ENCODE measurements at regions not wholly inside any gene's neighbourhood (a gene's known extent, or its start where the extent isn't known, plus 50 kb on each side); places are given as distances from the start of the nearest gene placed in this dataset.

DNA sequence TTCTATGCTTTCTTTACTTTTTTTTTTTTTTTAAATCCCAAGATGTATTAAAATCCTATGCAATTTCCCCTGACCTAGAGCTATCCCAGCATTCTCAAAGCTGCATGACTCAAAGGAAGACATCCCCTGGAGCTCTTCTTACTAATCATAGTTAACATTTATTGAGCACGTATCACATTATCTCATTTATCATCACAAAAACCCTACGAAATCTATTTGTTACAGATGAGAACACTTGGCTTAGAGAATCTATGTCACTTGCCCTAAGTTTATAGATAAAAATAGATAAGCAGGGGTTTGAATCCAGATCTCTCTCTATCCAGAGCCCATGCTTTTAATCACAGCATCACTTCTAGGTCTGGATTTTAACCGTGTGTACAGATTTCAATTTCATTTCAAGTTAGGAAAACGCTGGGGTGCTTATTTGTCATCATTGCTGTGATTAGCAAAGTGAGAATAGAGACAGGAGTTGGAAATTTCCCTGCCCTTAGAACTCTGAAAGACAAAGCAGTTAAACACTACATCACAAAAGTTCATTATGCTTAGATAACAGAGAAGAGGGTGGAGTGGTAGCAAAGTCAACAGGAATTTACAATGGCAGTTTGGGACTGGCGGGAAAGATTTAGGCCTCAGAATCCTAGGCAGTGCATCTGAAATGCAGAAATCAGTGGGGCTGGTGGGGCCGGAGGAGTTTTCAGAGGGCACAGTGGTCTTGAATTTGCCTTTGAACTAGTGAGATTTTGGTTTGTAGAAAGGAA, 177.7 kb upstream of the FRMD6 start:
- TF ChIP-seq ZBTB7A (IDR thresholded peaks at IDR 0.05; ENCODE audit: low read depth) (no peak), RAD21 (IDR thresholded peaks at IDR 0.05; ENCODE audit: low read depth) (no peak)

DNA sequence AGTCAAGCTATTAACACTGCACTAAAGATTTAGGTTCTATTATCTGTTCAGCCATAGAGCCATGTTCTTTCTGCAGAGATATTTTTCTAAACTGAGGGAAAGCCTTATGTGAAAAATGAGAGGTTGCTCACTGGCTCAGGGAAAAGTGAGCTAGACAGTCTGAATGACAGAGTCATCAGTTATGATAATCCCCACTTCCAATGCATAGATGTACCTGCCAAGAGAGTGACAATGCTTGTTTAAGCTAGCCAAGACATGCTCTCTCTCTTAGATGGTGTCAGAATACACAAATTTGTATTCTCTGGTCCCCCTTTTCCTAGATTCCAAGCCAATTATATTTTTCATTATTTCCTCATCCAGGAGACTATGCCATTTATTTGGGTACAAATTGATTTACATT, 176.9 kb upstream of the FRMD6 start:
- TF ChIP-seq CREB1 (IDR thresholded peaks at IDR 0.05; ENCODE audit: low read depth) (no peak), YY1 (IDR thresholded peaks at IDR 0.05; ENCODE audit: low read depth) (no peak), NFIC (IDR thresholded peaks at IDR 0.05) (no peak), TAF1 (IDR thresholded peaks at IDR 0.05; ENCODE audit: low read depth) (no peak), RAD21 (IDR thresholded peaks at IDR 0.05; ENCODE audit: low read depth) (no peak), ZBTB7A (IDR thresholded peaks at IDR 0.05; ENCODE audit: low read depth) (no peak), CEBPB (IDR thresholded peaks at IDR 0.05) (no peak), TEAD4 (IDR thresholded peaks at IDR 0.05) (no peak), EP300 (IDR thresholded peaks at IDR 0.05; ENCODE audit: borderline replicate concordance) (no peak), FOXM1 (IDR thresholded peaks at IDR 0.05; ENCODE audit: borderline replicate concordance, low read depth) (no peak), EGR1 (IDR thresholded peaks at IDR 0.05) (no peak)
- TF ChIP-seq, protein P1, sequence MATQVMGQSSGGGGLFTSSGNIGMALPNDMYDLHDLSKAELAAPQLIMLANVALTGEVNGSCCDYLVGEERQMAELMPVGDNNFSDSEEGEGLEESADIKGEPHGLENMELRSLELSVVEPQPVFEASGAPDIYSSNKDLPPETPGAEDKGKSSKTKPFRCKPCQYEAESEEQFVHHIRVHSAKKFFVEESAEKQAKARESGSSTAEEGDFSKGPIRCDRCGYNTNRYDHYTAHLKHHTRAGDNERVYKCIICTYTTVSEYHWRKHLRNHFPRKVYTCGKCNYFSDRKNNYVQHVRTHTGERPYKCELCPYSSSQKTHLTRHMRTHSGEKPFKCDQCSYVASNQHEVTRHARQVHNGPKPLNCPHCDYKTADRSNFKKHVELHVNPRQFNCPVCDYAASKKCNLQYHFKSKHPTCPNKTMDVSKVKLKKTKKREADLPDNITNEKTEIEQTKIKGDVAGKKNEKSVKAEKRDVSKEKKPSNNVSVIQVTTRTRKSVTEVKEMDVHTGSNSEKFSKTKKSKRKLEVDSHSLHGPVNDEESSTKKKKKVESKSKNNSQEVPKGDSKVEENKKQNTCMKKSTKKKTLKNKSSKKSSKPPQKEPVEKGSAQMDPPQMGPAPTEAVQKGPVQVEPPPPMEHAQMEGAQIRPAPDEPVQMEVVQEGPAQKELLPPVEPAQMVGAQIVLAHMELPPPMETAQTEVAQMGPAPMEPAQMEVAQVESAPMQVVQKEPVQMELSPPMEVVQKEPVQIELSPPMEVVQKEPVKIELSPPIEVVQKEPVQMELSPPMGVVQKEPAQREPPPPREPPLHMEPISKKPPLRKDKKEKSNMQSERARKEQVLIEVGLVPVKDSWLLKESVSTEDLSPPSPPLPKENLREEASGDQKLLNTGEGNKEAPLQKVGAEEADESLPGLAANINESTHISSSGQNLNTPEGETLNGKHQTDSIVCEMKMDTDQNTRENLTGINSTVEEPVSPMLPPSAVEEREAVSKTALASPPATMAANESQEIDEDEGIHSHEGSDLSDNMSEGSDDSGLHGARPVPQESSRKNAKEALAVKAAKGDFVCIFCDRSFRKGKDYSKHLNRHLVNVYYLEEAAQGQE (IDR thresholded peaks at IDR 0.05; ENCODE audit: low read depth) = no peak
- TF ChIP-seq, protein P2, sequence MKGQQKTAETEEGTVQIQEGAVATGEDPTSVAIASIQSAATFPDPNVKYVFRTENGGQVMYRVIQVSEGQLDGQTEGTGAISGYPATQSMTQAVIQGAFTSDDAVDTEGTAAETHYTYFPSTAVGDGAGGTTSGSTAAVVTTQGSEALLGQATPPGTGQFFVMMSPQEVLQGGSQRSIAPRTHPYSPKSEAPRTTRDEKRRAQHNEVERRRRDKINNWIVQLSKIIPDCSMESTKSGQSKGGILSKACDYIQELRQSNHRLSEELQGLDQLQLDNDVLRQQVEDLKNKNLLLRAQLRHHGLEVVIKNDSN (IDR thresholded peaks at IDR 0.05) = no peak
- TF ChIP-seq, protein P3, sequence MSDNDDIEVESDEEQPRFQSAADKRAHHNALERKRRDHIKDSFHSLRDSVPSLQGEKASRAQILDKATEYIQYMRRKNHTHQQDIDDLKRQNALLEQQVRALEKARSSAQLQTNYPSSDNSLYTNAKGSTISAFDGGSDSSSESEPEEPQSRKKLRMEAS (IDR thresholded peaks at IDR 0.05) = no peak

DNA sequence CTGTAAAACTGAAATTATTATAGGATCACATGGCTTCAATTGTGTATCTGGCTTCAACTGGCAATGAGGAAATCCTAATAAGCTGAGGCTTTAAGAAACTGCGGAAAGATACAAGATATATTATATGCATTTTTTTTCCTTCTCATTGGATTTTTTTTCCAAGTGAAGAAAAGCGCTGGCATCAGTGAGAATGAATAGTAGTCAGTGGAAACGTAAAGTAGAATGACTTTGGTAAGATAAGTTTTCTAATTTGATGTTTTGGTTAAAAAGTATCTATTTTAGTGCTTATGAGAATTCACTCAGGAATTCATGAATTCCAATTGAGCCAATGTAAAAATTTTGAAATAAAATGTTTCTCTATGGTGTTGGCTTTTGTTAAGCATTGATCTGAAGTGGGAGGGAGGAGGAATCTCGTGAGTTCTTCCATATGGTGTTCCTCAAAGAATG, 173.5 kb upstream of the FRMD6 start:
- TF ChIP-seq CREB1 (IDR thresholded peaks at IDR 0.05; ENCODE audit: low read depth) = no peak

DNA sequence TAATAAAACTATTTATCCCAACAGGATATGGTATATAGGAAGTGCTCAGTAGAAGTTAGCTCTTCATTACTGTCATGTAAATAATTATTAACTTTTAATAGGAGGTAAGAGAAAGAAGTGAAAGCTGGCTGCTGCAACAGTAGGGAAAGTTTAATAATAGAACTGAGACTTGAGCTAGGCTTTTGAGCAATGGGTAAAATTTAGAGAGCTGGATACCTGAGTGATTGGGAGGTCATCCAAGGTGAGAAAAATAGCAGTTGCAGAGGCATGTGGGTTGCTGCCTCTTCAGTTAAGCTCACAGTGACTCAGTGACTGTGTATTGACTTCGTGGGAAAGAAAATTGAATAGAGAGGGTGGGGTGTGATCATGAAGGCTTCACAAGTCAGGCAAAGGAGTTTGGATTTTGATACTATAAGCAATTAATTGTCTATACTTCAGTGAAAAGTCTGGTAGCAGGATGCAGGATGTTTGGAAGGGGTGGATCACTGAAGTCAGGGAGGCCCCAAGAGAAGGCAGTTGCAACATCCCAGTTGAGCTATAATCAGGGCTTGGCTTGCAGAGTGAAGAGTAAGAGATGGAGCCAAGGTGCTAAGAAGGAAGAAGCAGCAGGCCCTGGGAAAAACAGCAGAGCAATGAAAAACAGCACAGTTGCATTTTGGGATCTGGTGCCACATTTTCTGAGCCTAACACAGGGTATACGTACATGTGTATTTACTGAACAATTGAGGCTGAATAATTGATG, 172.0 kb upstream of the FRMD6 start:
- TF ChIP-seq, protein P2 (IDR thresholded peaks at IDR 0.05) = no peak
- TF ChIP-seq EP300 (IDR thresholded peaks at IDR 0.05; ENCODE audit: borderline replicate concordance) = no peak
- TF ChIP-seq RAD21 (IDR thresholded peaks at IDR 0.05; ENCODE audit: low read depth) = no peak
- no peak for TF ChIP-seq TCF12 (IDR thresholded peaks at IDR 0.05; ENCODE audit: low read depth)
- TF ChIP-seq ZBTB7A (IDR thresholded peaks at IDR 0.05; ENCODE audit: low read depth) = no peak
- TF ChIP-seq TAF1 (IDR thresholded peaks at IDR 0.05; ENCODE audit: low read depth) = no peak
- TF ChIP-seq, protein P1 (IDR thresholded peaks at IDR 0.05; ENCODE audit: low read depth) = no peak
- no peak for TF ChIP-seq NFIC (IDR thresholded peaks at IDR 0.05)
- TF ChIP-seq CREB1 (IDR thresholded peaks at IDR 0.05; ENCODE audit: low read depth) = no peak
- no peak for TF ChIP-seq CEBPB (IDR thresholded peaks at IDR 0.05)
- TF ChIP-seq, protein P3 (IDR thresholded peaks at IDR 0.05) = no peak
- TF ChIP-seq TEAD4 (IDR thresholded peaks at IDR 0.05) = no peak
- no peak for TF ChIP-seq EGR1 (IDR thresholded peaks at IDR 0.05)
- TF ChIP-seq YY1 (IDR thresholded peaks at IDR 0.05; ENCODE audit: low read depth) = no peak
- TF ChIP-seq FOXM1 (IDR thresholded peaks at IDR 0.05; ENCODE audit: borderline replicate concordance, low read depth) = no peak

DNA sequence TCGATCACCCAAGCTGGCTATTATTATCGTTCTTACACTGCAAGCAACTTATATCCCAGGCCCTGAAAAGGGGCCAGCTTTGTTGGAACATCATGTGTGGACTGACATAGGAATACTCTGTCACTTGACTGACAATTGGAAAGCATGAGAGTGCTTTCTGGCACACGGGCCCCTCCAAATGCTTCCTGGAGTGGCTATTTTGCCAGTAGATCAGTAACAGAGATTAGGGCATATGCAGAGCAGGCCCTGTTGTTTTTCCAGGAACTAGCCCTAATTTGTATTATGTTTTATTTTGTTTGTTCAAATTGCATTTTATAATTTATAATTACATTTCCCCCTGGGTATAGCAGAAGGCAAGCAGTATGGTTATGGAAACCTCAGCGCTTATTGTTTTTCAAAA, 170.1 kb upstream of the FRMD6 start:
- no peak for TF ChIP-seq YY1 (IDR thresholded peaks at IDR 0.05; ENCODE audit: low read depth)
- TF ChIP-seq EGR1 (IDR thresholded peaks at IDR 0.05) = no peak
- TF ChIP-seq TAF1 (IDR thresholded peaks at IDR 0.05; ENCODE audit: low read depth) = no peak
- no peak for TF ChIP-seq EP300 (IDR thresholded peaks at IDR 0.05; ENCODE audit: borderline replicate concordance)
- TF ChIP-seq, protein P1 (IDR thresholded peaks at IDR 0.05; ENCODE audit: low read depth) = no peak
- TF ChIP-seq NFIC (IDR thresholded peaks at IDR 0.05) = no peak
- TF ChIP-seq TEAD4 (IDR thresholded peaks at IDR 0.05) = no peak
- no peak for TF ChIP-seq CREB1 (IDR thresholded peaks at IDR 0.05; ENCODE audit: low read depth)
